ENCODE measurements at regions not wholly inside any gene's neighbourhood (a gene's known extent, or its start where the extent isn't known, plus 50 kb on each side); places are given as distances from the start of the nearest gene placed in this dataset.

DNA sequence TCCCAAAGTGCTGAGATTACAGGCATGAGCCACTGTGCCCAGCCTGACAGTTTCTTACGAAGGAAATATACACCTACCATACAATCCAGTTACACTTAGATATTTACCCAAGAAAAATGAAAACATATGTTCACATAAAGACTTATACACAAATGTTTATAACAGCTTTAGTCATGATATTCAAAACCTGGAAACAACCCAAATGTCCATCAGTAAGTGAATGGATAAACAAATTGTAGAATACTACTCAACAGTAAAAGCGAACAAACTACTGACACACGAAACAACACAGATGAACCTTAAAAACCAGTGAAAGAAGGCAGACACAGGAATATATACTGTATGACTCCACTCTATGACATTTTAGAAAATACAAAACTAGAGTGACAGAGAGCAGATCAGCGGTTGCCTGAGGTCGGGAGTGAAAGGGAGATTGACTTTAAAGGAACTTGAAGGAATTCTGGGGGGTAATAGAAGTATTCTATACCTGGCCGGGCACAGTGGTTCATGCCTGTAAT lies 83.6 kb downstream of the SPRING1 start:
- Histone ChIP-seq H2BK5ac (ENCODE audit: low read depth, low read length, poor library complexity) (no peak overlapping the region), H3K79me2 (ENCODE audit: control insufficient read depth, insufficient read depth, low read length, poor library complexity) (no peaks in the 10 kb centered on the region), H3K79me1 (ENCODE audit: low read length) (no peaks in the 10 kb centered on the region), H3K14ac (ENCODE audit: low read length) (no peak overlapping the region), H3K4ac (ENCODE audit: low read depth, low read length) (no peak overlapping the region), H3K4me2 (ENCODE audit: low read length) (no peak overlapping the region), H3K4me1 (ENCODE audit: control insufficient read depth in 1 of 2, insufficient read depth in 2 of 2, low read length in 2 of 2) (peaks cover 4 to 7% of the 10 kb centered on the region in 2 experiments), H4K91ac (ENCODE audit: low read depth, low read length) (no peak overlapping the region), H2BK12ac (ENCODE audit: low read length) (no peak overlapping the region), H4K8ac (ENCODE audit: low read depth, low read length) (no peak overlapping the region), H3K9me3 (ENCODE audit: insufficient read depth, low read depth, low read length) (peaks cover 2% of the 10 kb centered on the region), H3K27me3 (ENCODE audit: insufficient read depth, low read length) (no peaks in the 10 kb centered on the region), H3K4me3 (ENCODE audit: low read depth, low read length) (no peak overlapping the region), H4K12ac (ENCODE audit: low read depth, low read length) (no peak overlapping the region), H2AK5ac (ENCODE audit: low read length) (no peak overlapping the region), H3K23ac (ENCODE audit: low read length) (no peak overlapping the region), H3K18ac (ENCODE audit: low read length) (no peak overlapping the region), H3K36me3 (ENCODE audit: control insufficient read depth in 1 of 2, insufficient read depth in 2 of 2, low read length in 2 of 2) (no peaks in the 10 kb centered on the region), H2AFZ (ENCODE audit: insufficient read depth, low read length, poor library complexity) (no peak overlapping the region), H3K27ac (ENCODE audit: low read depth, low read length) (no peak overlapping the region), H2BK120ac (ENCODE audit: insufficient read depth, low read length, poor library complexity) (no peak overlapping the region), H3K9ac (ENCODE audit: low read length) (no peak overlapping the region)
- no CpG with 5 or more reads among the region's 6 CpGs for WGBS (ENCODE audit: extremely low coverage, insufficient coverage, insufficient read length)
- no peak for DNase-seq

DNA sequence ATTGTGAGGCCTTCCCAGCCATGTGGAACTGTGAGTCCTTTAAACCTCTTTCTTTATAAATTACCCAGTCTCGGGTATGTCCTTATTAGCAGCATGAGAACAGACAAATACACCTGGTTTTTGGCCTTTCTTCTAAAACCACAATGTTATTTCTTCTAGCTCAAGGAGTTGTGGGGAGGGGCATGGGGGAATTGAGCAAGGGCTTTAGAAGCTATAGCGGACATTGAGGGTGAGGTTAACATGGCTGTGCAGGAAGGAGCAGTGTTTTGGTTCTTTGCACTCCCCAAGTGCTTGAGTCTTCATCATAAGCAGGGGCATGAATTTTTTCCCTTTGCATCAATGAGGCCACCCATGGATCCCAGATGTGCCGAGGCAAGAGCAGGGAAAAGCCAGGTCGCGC lies 86.8 kb downstream of the SPRING1 start:
- H2BK5ac ChIP-seq (ENCODE audit: low read depth, low read length, poor library complexity), result no peak overlapping the region
- no peak for DNase-seq
- no peak overlapping the region for H4K91ac ChIP-seq (ENCODE audit: low read depth, low read length)
- H3K4me2 ChIP-seq (ENCODE audit: low read length), result no peak overlapping the region
- H4K8ac ChIP-seq (ENCODE audit: low read depth, low read length), result no peak overlapping the region
- H3K27ac ChIP-seq (ENCODE audit: low read depth, low read length), result no peak overlapping the region
- no peaks in the 10 kb centered on the region for H3K36me3 ChIP-seq (ENCODE audit: control insufficient read depth in 1 of 2, insufficient read depth in 2 of 2, low read length in 2 of 2)
- no peak overlapping the region for H3K23ac ChIP-seq (ENCODE audit: low read length)
- no peak overlapping the region for H3K4ac ChIP-seq (ENCODE audit: low read depth, low read length)
- H2AK5ac ChIP-seq (ENCODE audit: low read length), result no peak overlapping the region
- H3K4me3 ChIP-seq (ENCODE audit: low read depth, low read length), result no peak overlapping the region
- no peak overlapping the region for H2BK12ac ChIP-seq (ENCODE audit: low read length)
- H3K27me3 ChIP-seq (ENCODE audit: insufficient read depth, low read length), result no peaks in the 10 kb centered on the region
- peaks cover 2% of the 10 kb centered on the region for H3K9me3 ChIP-seq (ENCODE audit: insufficient read depth, low read depth, low read length)
- no peak overlapping the region for H3K9ac ChIP-seq (ENCODE audit: low read length)
- H3K79me1 ChIP-seq (ENCODE audit: low read length), result no peaks in the 10 kb centered on the region
- H2AFZ ChIP-seq (ENCODE audit: insufficient read depth, low read length, poor library complexity), result no peak overlapping the region
- no peak overlapping the region for H4K12ac ChIP-seq (ENCODE audit: low read depth, low read length)
- no peak overlapping the region for H3K18ac ChIP-seq (ENCODE audit: low read length)
- WGBS (ENCODE audit: extremely low coverage, insufficient coverage, insufficient read length), result no CpG with 5 or more reads among the region's 5 CpGs
- no peak overlapping the region for H2BK120ac ChIP-seq (ENCODE audit: insufficient read depth, low read length, poor library complexity)
- no peaks in the 10 kb centered on the region for H3K4me1 ChIP-seq (ENCODE audit: control insufficient read depth in 1 of 2, insufficient read depth in 2 of 2, low read length in 2 of 2)
- H3K14ac ChIP-seq (ENCODE audit: low read length), result no peak overlapping the region
- H3K79me2 ChIP-seq (ENCODE audit: control insufficient read depth, insufficient read depth, low read length, poor library complexity), result no peaks in the 10 kb centered on the region

- Histone ChIP-seq H4K91ac (ENCODE audit: low read depth, low read length) (no peak overlapping the region), H3K4me3 (ENCODE audit: low read depth, low read length) (no peak overlapping the region), H2BK5ac (ENCODE audit: low read depth, low read length, poor library complexity) (no peak overlapping the region), H3K4me2 (ENCODE audit: low read length) (no peak overlapping the region), H3K27ac (ENCODE audit: low read depth, low read length) (no peak overlapping the region), H2AK5ac (ENCODE audit: low read length) (no peak overlapping the region), H3K79me1 (ENCODE audit: low read length) (no peaks in the 10 kb centered on the region), H2AFZ (ENCODE audit: insufficient read depth, low read length, poor library complexity) (no peak overlapping the region), H3K79me2 (ENCODE audit: control insufficient read depth, insufficient read depth, low read length, poor library complexity) (no peaks in the 10 kb centered on the region), H2BK12ac (ENCODE audit: low read length) (no peak overlapping the region), H4K8ac (ENCODE audit: low read depth, low read length) (no peak overlapping the region), H2BK120ac (ENCODE audit: insufficient read depth, low read length, poor library complexity) (no peak overlapping the region), H3K4me1 (ENCODE audit: control insufficient read depth in 1 of 2, insufficient read depth in 2 of 2, low read length in 2 of 2) (no peaks in the 10 kb centered on the region), H4K12ac (ENCODE audit: low read depth, low read length) (no peak overlapping the region), H3K27me3 (ENCODE audit: insufficient read depth, low read length) (no peaks in the 10 kb centered on the region), H3K9ac (ENCODE audit: low read length) (no peak overlapping the region), H3K18ac (ENCODE audit: low read length) (no peak overlapping the region), H3K9me3 (ENCODE audit: insufficient read depth, low read depth, low read length) (peaks cover under 1% of the 10 kb centered on the region), H3K4ac (ENCODE audit: low read depth, low read length) (no peak overlapping the region), H3K14ac (ENCODE audit: low read length) (no peak overlapping the region), H3K36me3 (ENCODE audit: control insufficient read depth in 1 of 2, insufficient read depth in 2 of 2, low read length in 2 of 2) (no peaks in the 10 kb centered on the region), H3K23ac (ENCODE audit: low read length) (no peak overlapping the region)
- no CpG with 5 or more reads among the region's 6 CpGs for WGBS (ENCODE audit: extremely low coverage, insufficient coverage, insufficient read length)
- no peak for DNase-seq
These were observed 87.2 kb downstream of the SPRING1 start for GRCh38 chr12:116650585-116651087.

- Histone ChIP-seq H3K4me2 (ENCODE audit: low read length) (no peak overlapping the region), H2BK120ac (ENCODE audit: insufficient read depth, low read length, poor library complexity) (no peak overlapping the region), H3K79me1 (ENCODE audit: low read length) (no peaks in the 10 kb centered on the region), H3K14ac (ENCODE audit: low read length) (no peak overlapping the region), H3K9ac (ENCODE audit: low read length) (no peak overlapping the region), H4K12ac (ENCODE audit: low read depth, low read length) (no peak overlapping the region), H3K18ac (ENCODE audit: low read length) (no peak overlapping the region), H3K79me2 (ENCODE audit: control insufficient read depth, insufficient read depth, low read length, poor library complexity) (no peaks in the 10 kb centered on the region), H3K36me3 (ENCODE audit: control insufficient read depth in 1 of 2, insufficient read depth in 2 of 2, low read length in 2 of 2) (no peaks in the 10 kb centered on the region), H3K27ac (ENCODE audit: low read depth, low read length) (no peak overlapping the region), H2AK5ac (ENCODE audit: low read length) (no peak overlapping the region), H2BK12ac (ENCODE audit: low read length) (no peak overlapping the region), H3K4ac (ENCODE audit: low read depth, low read length) (no peak overlapping the region), H4K8ac (ENCODE audit: low read depth, low read length) (no peak overlapping the region), H3K4me3 (ENCODE audit: low read depth, low read length) (no peak overlapping the region), H2AFZ (ENCODE audit: insufficient read depth, low read length, poor library complexity) (no peak overlapping the region), H3K9me3 (ENCODE audit: insufficient read depth, low read depth, low read length) (no peaks in the 10 kb centered on the region), H2BK5ac (ENCODE audit: low read depth, low read length, poor library complexity) (no peak overlapping the region), H3K23ac (ENCODE audit: low read length) (no peak overlapping the region), H3K27me3 (ENCODE audit: insufficient read depth, low read length) (no peaks in the 10 kb centered on the region), H3K4me1 (ENCODE audit: control insufficient read depth in 1 of 2, insufficient read depth in 2 of 2, low read length in 2 of 2) (no peaks in the 10 kb centered on the region), H4K91ac (ENCODE audit: low read depth, low read length) (no peak overlapping the region)
- no peak for DNase-seq
- WGBS (ENCODE audit: extremely low coverage, insufficient coverage, insufficient read length), result no CpG with 5 or more reads among the region's 2 CpGs
These were observed 87.8 kb downstream of the SPRING1 start for GRCh38 chr12:116650062-116650461.
